IMR-90 (cell line): ENCODE measurements at regions not wholly inside any gene's neighbourhood (a gene's known extent, or its start where the extent isn't known, plus 50 kb on each side); places are given as distances from the start of the nearest gene placed in this dataset.

Source experiments
- ATAC-seq: fragments of 200-7000 bp; cut with Tn5 transposase; 2 replicates; pipeline ENCODE4 v1.9.1; 2020; ENCODE audit warnings: low read depth, mild to moderate bottlenecking, moderate library complexity
- BruUV-seq: library from RNA; stranded (reverse); fragments of 400-500 nt; replicated peaks from 2 replicates; lab custom pipeline; 2021; lab: Mats Ljungman, UMichigan
- CTCF ChIA-PET: fragments of 300-600 bp; formaldehyde crosslinking; extraction: SDS; loops from one replicate; lab custom pipeline; 2021; ENCODE audit warnings: antibody characterized with exemption; lab: Yijun Ruan, JAX
- POLR2A ChIA-PET: fragments of 300-600 bp; sonication (Branson Sonifier 250); formaldehyde crosslinking; loops from one replicate; lab custom pipeline; 2022; ENCODE audit warnings: antibody characterized with exemption; ENCODE audit not compliant: unreplicated experiment; lab: Charles Lee
- DNase-seq: peaks from one replicate; pipeline ENCODE4 v3.0.0; 2013
- H2AFZ ChIP-seq: replicated peaks from 2 replicates; pipeline ENCODE3; 2013; ENCODE audit warnings: low read length, mild to moderate bottlenecking; ENCODE audit not compliant: poor library complexity
- H2AK5ac ChIP-seq: 2 replicates; pipeline ENCODE4 v1.6.1; 2013; ENCODE audit warnings: low read depth, low read length, inconsistent platforms
- H2AK9ac ChIP-seq: replicated peaks from 2 replicates; pipeline ENCODE3; 2013; ENCODE audit warnings: mild to moderate bottlenecking, low read depth, low read length, moderate library complexity; ENCODE audit not compliant: poor library complexity
- H2BK120ac ChIP-seq: 2 replicates; pipeline ENCODE4 v1.6.1; 2013; ENCODE audit warnings: low read depth, low read length, inconsistent platforms
- H2BK15ac ChIP-seq: 3 replicates; pipeline ENCODE4 v1.6.1; 2013; ENCODE audit warnings: low read depth, low read length, inconsistent platforms
- H2BK20ac ChIP-seq: 2 replicates; pipeline ENCODE4 v1.6.1; 2013; ENCODE audit warnings: low read depth, mild to moderate bottlenecking, inconsistent platforms, low read length, moderate library complexity
- H2BK5ac ChIP-seq: 2 replicates; pipeline ENCODE4 v1.6.1; 2013; ENCODE audit warnings: mild to moderate bottlenecking, low read depth, low read length, inconsistent platforms; ENCODE audit not compliant: poor library complexity, severe bottlenecking
- H3K14ac ChIP-seq: replicated peaks from 2 replicates; pipeline ENCODE4 v1.6.1; 2013; ENCODE audit warnings: low read depth, low read length, inconsistent platforms
- H3K18ac ChIP-seq: 2 replicates; pipeline ENCODE4 v1.6.1; 2013; ENCODE audit warnings: low read depth, low read length, control low read depth
- H3K23ac ChIP-seq: 2 replicates; pipeline ENCODE4 v1.6.1; 2013; ENCODE audit warnings: low read depth, low read length, inconsistent platforms
- H3K27ac ChIP-seq: 2 replicates; pipeline ENCODE4 v1.5.1; 2013; ENCODE audit warnings: mild to moderate bottlenecking, control low read depth, low read length; ENCODE audit not compliant: insufficient read depth
- H3K27me3 ChIP-seq: 2 replicates; pipeline ENCODE4 v1.6.1; 2013; ENCODE audit warnings: low read length; ENCODE audit not compliant: control insufficient read depth, insufficient read depth
- H3K36me3 ChIP-seq: 2 replicates; pipeline ENCODE4 v1.6.1; 2013; ENCODE audit warnings: low read length, mixed read lengths; ENCODE audit not compliant: control insufficient read depth, insufficient read depth
- H3K4ac ChIP-seq: 2 replicates; pipeline ENCODE4 v1.6.1; 2013; ENCODE audit warnings: low read depth, low read length, inconsistent platforms
- H3K4me1 ChIP-seq: 2 replicates; pipeline ENCODE4 v1.6.1; 2013; ENCODE audit warnings: low read length, mixed read lengths; ENCODE audit not compliant: control insufficient read depth, insufficient read depth
- H3K4me2 ChIP-seq: 2 replicates; pipeline ENCODE4 v1.6.1; 2013; ENCODE audit warnings: low read depth, mild to moderate bottlenecking, control low read depth, low read length, moderate library complexity
- H3K4me3 ChIP-seq: 2 replicates; pipeline ENCODE4 v1.5.1; 2013; ENCODE audit warnings: low read depth, mild to moderate bottlenecking, control low read depth, low read length, moderate library complexity; ENCODE audit not compliant: insufficient read depth
- H3K56ac ChIP-seq: 2 replicates; pipeline ENCODE4 v1.6.1; 2013; ENCODE audit warnings: low read length, inconsistent platforms; ENCODE audit not compliant: insufficient read depth; ENCODE audit errors: extremely low read depth
- H3K79me1 ChIP-seq, 2 experiments: 2 replicates each; pipeline ENCODE4 v1.6.1; 2013; ENCODE audit warnings: low read length in 2 of 2, inconsistent platforms in 1 of 2, low read depth in 1 of 2
- H3K9ac ChIP-seq: 2 replicates; pipeline ENCODE4 v1.6.1; 2013; ENCODE audit warnings: low read depth, low read length, control low read depth
- H3K9me1 ChIP-seq: 2 replicates; pipeline ENCODE4 v1.6.1; 2013; ENCODE audit warnings: low read length, inconsistent platforms; ENCODE audit not compliant: insufficient read depth
- H3K9me3 ChIP-seq: 2 replicates; pipeline ENCODE4 v1.6.1; 2013; ENCODE audit warnings: low read length; ENCODE audit not compliant: control insufficient read depth, insufficient read depth
- H4K20me1 ChIP-seq: 2 replicates; pipeline ENCODE4 v1.6.1; 2013; ENCODE audit warnings: low read length, inconsistent platforms; ENCODE audit not compliant: insufficient read depth
- H4K5ac ChIP-seq: 2 replicates; pipeline ENCODE4 v1.6.1; 2013; ENCODE audit warnings: mild to moderate bottlenecking, low read depth, low read length, control low read depth
- H4K8ac ChIP-seq, 2 experiments: 2 replicates each; pipeline ENCODE4 v1.6.1; 2013; ENCODE audit warnings: low read depth in 2 of 2, low read length in 2 of 2, control low read depth in 1 of 2, inconsistent platforms in 1 of 2
- H4K91ac ChIP-seq: 2 replicates; pipeline ENCODE4 v1.6.1; 2013; ENCODE audit warnings: low read depth, low read length, inconsistent platforms; ENCODE audit not compliant: insufficient read depth
- CEBPB ChIP-seq: IDR thresholded peaks from 2 replicates; pipeline ENCODE4 v1.6.1; 2012; ENCODE audit warnings: low read depth, low read length, improper control_type of control experiment
- CTCF ChIP-seq: conservative IDR thresholded peaks from 2 replicates; pipeline ENCODE4 v1.5.1; 2012; ENCODE audit warnings: mild to moderate bottlenecking, low read depth, low read length, improper control_type of control experiment
- MAFK ChIP-seq: IDR thresholded peaks from 2 replicates; pipeline ENCODE4 v1.6.1; 2012; ENCODE audit warnings: low read depth, low read length, improper control_type of control experiment
- MAZ ChIP-seq: IDR thresholded peaks from 2 replicates; pipeline ENCODE4 v1.6.1; 2012; ENCODE audit warnings: low read depth, mild to moderate bottlenecking, low read length, improper control_type of control experiment, moderate library complexity, borderline replicate concordance
- MXI1 ChIP-seq: IDR thresholded peaks from 2 replicates; pipeline ENCODE4 v1.6.1; 2012; ENCODE audit warnings: low read depth, mild to moderate bottlenecking, low read length, moderate library complexity, borderline replicate concordance
- POLR2A ChIP-seq: IDR thresholded peaks from 2 replicates; pipeline ENCODE4 v1.6.1; 2012; ENCODE audit warnings: mild to moderate bottlenecking, low read depth, low read length
- RAD21 ChIP-seq: IDR thresholded peaks from 2 replicates; pipeline ENCODE4 v1.6.1; 2012; ENCODE audit warnings: low read length, improper control_type of control experiment
- SMC3 ChIP-seq: fragments of 150-350 bp; IDR thresholded peaks from 2 replicates; pipeline ENCODE4 v1.6.1; 2016; ENCODE audit warnings: low read depth, mild to moderate bottlenecking, antibody characterized with exemption, low read length, moderate library complexity
- USF2 ChIP-seq: fragments of 150-350 bp; IDR thresholded peaks from 2 replicates; pipeline ENCODE4 v1.6.1; 2017; ENCODE audit warnings: mild to moderate bottlenecking, antibody characterized with exemption, low read length, low read depth
- WGBS, 2 experiments: methylation state at CpG; one replicate each; pipeline versions ENCODE4 v1.1.5 to v1.1.7; 2013; ENCODE audit warnings: missing lambda C conversion rate in 2 of 2; ENCODE audit not compliant: insufficient read length in 1 of 2; ENCODE audit errors: extremely low coverage in 2 of 2; 5-methylcytosine and 5-hydroxymethylcytosine counted together
- dilution Hi-C: fragments of 300-500 bp; cut with HindIII; formaldehyde crosslinking; loops from one replicate; pipeline ENCODE4 v1.14.3; 2018; ENCODE audit warnings: low sequenced_read_pairs; ENCODE audit not compliant: unreplicated experiment
- in situ Hi-C: fragments of 300-500 bp; cut with MboI; formaldehyde crosslinking; loops from 3 replicates; pipeline ENCODE4 v1.14.3; 2019; ENCODE audit warnings: low sequenced_read_pairs, inconsistent platforms, mixed read lengths
- intact Hi-C: fragments of 100-400 bp; cut with micrococcal nuclease; formaldehyde crosslinking; loops from 2 replicates; pipeline ENCODE4 v1.10.0; 2022

DNA sequence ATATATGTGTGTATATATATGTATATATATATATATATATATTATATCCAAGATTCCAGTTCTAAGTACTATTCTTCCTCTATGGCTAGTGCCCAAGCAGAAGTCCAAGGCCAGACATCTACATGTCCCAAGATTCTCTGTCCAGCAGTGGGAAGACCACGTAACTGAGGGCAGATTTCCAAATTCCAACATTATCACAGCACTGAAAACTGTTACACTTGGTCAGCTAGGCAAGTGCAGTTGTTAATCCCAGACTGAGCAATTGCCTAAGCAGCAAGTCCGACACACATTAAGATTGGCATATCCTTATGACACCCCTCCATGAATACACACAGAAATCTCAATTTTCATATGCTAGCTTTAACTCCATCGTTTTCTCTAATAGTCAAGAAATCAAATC lies 1148.5 kb downstream of the IGSF11 start:
- H2AK5ac ChIP-seq = no peak overlapping the region
- no peaks in the 10 kb centered on the region for H3K79me1 ChIP-seq
- H3K9me1 ChIP-seq = 0 out of 2 replicates have a peak, but pooled peaks cover 5% of the 10 kb centered on the region
- H3K14ac ChIP-seq = no peak overlapping the region
- no peaks in the 10 kb centered on the region for H3K36me3 ChIP-seq
- H3K4me3 ChIP-seq = no peak overlapping the region
- H3K56ac ChIP-seq = no peak overlapping the region
- H4K20me1 ChIP-seq = no peaks in the 10 kb centered on the region
- intact Hi-C loops (no loop called here), in situ Hi-C loops (no loop called here), dilution Hi-C loops (no loop called here)
- H4K8ac ChIP-seq = no peak overlapping the region
- no peak overlapping the region for H2AK9ac ChIP-seq
- no peaks in the 10 kb centered on the region for H3K9me3 ChIP-seq
- ChIA-PET CTCF (no interaction called here), POLR2A (no interaction called here)
- H3K9ac ChIP-seq = no peak overlapping the region
- H2BK20ac ChIP-seq = no peak overlapping the region
- ATAC-seq = no peak
- WGBS, 2 experiments = no CpG with 5 or more reads among the region's 3 CpGs
- no peak overlapping the region for H2BK15ac ChIP-seq
- H3K4me1 ChIP-seq = 0 out of 2 replicates have a peak, but pooled peaks cover 2% of the 10 kb centered on the region
- no peak overlapping the region for H2AFZ ChIP-seq
- no peak overlapping the region for H3K18ac ChIP-seq
- no peak overlapping the region for H2BK120ac ChIP-seq
- DNase-seq = no peak
- no TSS peak for BruUV-seq
- H3K27me3 ChIP-seq = no peaks in the 10 kb centered on the region
- TF ChIP-seq RAD21 = no peak
- TF ChIP-seq POLR2A = no peak
- no peak for TF ChIP-seq CTCF
- TF ChIP-seq MAFK = no peak
- TF ChIP-seq CEBPB = no peak
- no peak for TF ChIP-seq MXI1
- TF ChIP-seq MAZ = no peak
- TF ChIP-seq SMC3 = no peak
- no peak for TF ChIP-seq USF2
- no peak overlapping the region for H3K23ac ChIP-seq
- no peak overlapping the region for H3K27ac ChIP-seq
- H2BK5ac ChIP-seq = no peak overlapping the region
- no peak overlapping the region for H4K5ac ChIP-seq
- no peak overlapping the region for H4K91ac ChIP-seq
- H3K4me2 ChIP-seq = no peak overlapping the region
- no peak overlapping the region for H3K4ac ChIP-seq
